Caco-2 (cell line): ENCODE measurements at regions not wholly inside any gene's neighbourhood (a gene's known extent, or its start where the extent isn't known, plus 50 kb on each side); places are given as distances from the start of the nearest gene placed in this dataset.

Experiments used
- BruUV-seq: library from RNA; stranded (reverse); fragments of 400-500 nt; replicated peaks from 2 replicates; lab custom pipeline; 2021; lab: Mats Ljungman, UMichigan
- CTCF ChIA-PET: fragments of 300-600 bp; sonication (Branson Sonifier 250); formaldehyde crosslinking; loops from one replicate; lab custom pipeline; 2022; ENCODE audit warnings: antibody characterized with exemption; lab: Charles Lee
- POLR2A ChIA-PET: fragments of 300-600 bp; sonication (Branson Sonifier 250); formaldehyde crosslinking; loops from one replicate; lab custom pipeline; 2022; ENCODE audit warnings: antibody characterized with exemption; lab: Charles Lee
- DNase-seq, 2 experiments: peaks; one replicate each; pipeline versions ENCODE4 v3.0.0 to v3.0.0-alpha.2; 2020 to 2022
- H3K27me3 ChIP-seq: replicated peaks from 2 replicates; pipeline ENCODE4 v1.6.0; 2011; ENCODE audit warnings: low read length; ENCODE audit not compliant: control insufficient read depth, insufficient read depth
- H3K36me3 ChIP-seq: 2 replicates; pipeline ENCODE4 v1.5.1; 2011; ENCODE audit warnings: low read length; ENCODE audit not compliant: control insufficient read depth, insufficient read depth
- H3K4me1 ChIP-seq: fragments of 250-450 bp; sonication (Bioruptor Pico); 2 replicates; pipeline ENCODE4 v1.5.1; 2020; ENCODE audit warnings: mild to moderate bottlenecking
- H3K4me3 ChIP-seq: 2 replicates; pipeline ENCODE4 v1.5.1; 2011; ENCODE audit warnings: low read depth, mild to moderate bottlenecking, control low read depth, low read length
- H3K9me3 ChIP-seq: fragments of 250-450 bp; sonication (Bioruptor Pico); 2 replicates; pipeline ENCODE4 v1.5.1; 2020; ENCODE audit warnings: mild to moderate bottlenecking, moderate library complexity
- H3K27ac Mint-ChIP-seq: one replicate; pipeline ENCODE4 v1.8.0; 2022; ENCODE audit warnings: mixed read lengths; ENCODE audit not compliant: unreplicated experiment
- H3K27me3 Mint-ChIP-seq: one replicate; pipeline ENCODE4 v1.8.0; 2022; ENCODE audit warnings: mixed read lengths; ENCODE audit not compliant: insufficient read depth, unreplicated experiment
- H3K36me3 Mint-ChIP-seq: one replicate; pipeline ENCODE4 v1.8.0; 2022; ENCODE audit warnings: mild to moderate bottlenecking, mixed read lengths; ENCODE audit not compliant: insufficient read depth, unreplicated experiment
- H3K4me1 Mint-ChIP-seq: one replicate; pipeline ENCODE4 v1.8.0; 2022; ENCODE audit warnings: low read depth, mixed read lengths; ENCODE audit not compliant: unreplicated experiment
- H3K4me3 Mint-ChIP-seq: one replicate; pipeline ENCODE4 v1.8.0; 2022; ENCODE audit warnings: mild to moderate bottlenecking, moderate library complexity, mixed read lengths; ENCODE audit not compliant: unreplicated experiment
- H3K9me3 Mint-ChIP-seq: one replicate; pipeline ENCODE4 v1.8.0; 2022; ENCODE audit warnings: mixed read lengths; ENCODE audit not compliant: unreplicated experiment
- CTCF ChIP-seq, 2 experiments: fragments of 200-600 bp in 1 of 2; IDR thresholded peaks; 1 replicate in 1 of 2; 2 replicates in 1 of 2; pipeline versions ENCODE4 v1.5.1 to v1.8.0; 2011 to 2022; ENCODE audit warnings: antibody characterized with exemption in 1 of 2, control low read depth in 1 of 2, inconsistent platforms in 1 of 2, low read depth in 1 of 2, low read length in 1 of 2, mild to moderate bottlenecking in 1 of 2, moderate library complexity in 1 of 2; ENCODE audit not compliant: insufficient read depth in 1 of 2, severe bottlenecking in 1 of 2, unreplicated experiment in 1 of 2
- intact Hi-C: fragments of 100-400 bp; cut with micrococcal nuclease; formaldehyde crosslinking; loops from one replicate; pipeline ENCODE4 v1.10.0; 2022; ENCODE audit not compliant: unreplicated experiment

GRCh38 chr6:167533851-167534250 is 209.0 kb downstream of the TTLL2 start:
- TF ChIP-seq CTCF (IDR thresholded peaks at IDR 0.05; ENCODE audit: insufficient read depth in 1 of 2, low read depth in 1 of 2, low read length in 1 of 2, severe bottlenecking in 1 of 2, unreplicated experiment in 1 of 2), result no peak
- intact Hi-C loops, result no loop called here
- Histone ChIP-seq H3K4me3 (no peak overlapping the region), H3K9me3 (no peaks in the 10 kb centered on the region), H3K36me3 (no peaks in the 10 kb centered on the region), H3K27me3 (no peaks in the 10 kb centered on the region), H3K4me1 (no peaks in the 10 kb centered on the region)
- Mint-ChIP-seq H3K27ac (no peak overlapping the region), H3K27me3 (no peaks in the 10 kb centered on the region), H3K36me3 (no peaks in the 10 kb centered on the region), H3K4me3 (no peak overlapping the region), H3K9me3 (no peaks in the 10 kb centered on the region), H3K4me1 (peaks cover 12% of the 10 kb centered on the region)
- no TSS peak for BruUV-seq
- ChIA-PET CTCF (no interaction called here), POLR2A (no interaction called here)
- DNase-seq, result no peak

DNA sequence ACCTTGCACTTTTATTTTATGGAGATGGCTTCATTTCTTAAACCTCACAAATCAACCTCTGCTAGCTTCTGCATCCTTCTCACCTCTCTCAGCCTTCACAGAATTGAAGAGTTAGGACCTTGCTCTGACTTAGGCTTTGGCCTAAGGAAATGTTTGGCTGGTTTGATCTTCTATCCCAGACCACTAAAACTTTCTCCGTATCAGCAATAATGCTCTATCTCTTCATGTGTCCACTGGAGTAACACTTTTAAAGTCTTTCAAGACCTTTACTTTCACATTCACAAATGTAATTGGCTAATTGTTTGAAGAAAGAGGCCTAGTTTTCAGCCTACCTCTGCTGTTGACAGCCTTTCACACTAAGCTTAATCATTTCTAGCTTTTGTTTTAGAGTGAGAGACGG is 212.9 kb downstream of the TTLL2 start:
- CTCF ChIA-PET, result no interaction called here
- Mint-ChIP-seq H3K27me3 (no peaks in the 10 kb centered on the region), H3K4me3 (no peak overlapping the region), H3K4me1 (no peaks in the 10 kb centered on the region), H3K27ac (no peak overlapping the region), H3K36me3 (no peaks in the 10 kb centered on the region), H3K9me3 (peaks cover 26% of the 10 kb centered on the region)
- intact Hi-C loops, result no loop called here
- Histone ChIP-seq H3K4me1 (no peaks in the 10 kb centered on the region), H3K9me3 (peaks cover 4% of the 10 kb centered on the region), H3K36me3 (no peaks in the 10 kb centered on the region), H3K4me3 (no peak overlapping the region), H3K27me3 (no peaks in the 10 kb centered on the region)
- BruUV-seq, result no TSS peak
- POLR2A ChIA-PET, result no interaction called here
- TF ChIP-seq CTCF (IDR thresholded peaks at IDR 0.05; ENCODE audit: insufficient read depth in 1 of 2, low read depth in 1 of 2, low read length in 1 of 2, severe bottlenecking in 1 of 2, unreplicated experiment in 1 of 2), result no peak
- no peak for DNase-seq

- intact Hi-C loops, result no loop called here
- BruUV-seq, result no TSS peak
- Mint-ChIP-seq H3K27me3 (no peaks in the 10 kb centered on the region), H3K9me3 (peaks cover 26% of the 10 kb centered on the region), H3K36me3 (no peaks in the 10 kb centered on the region), H3K4me3 (no peak overlapping the region), H3K27ac (no peak overlapping the region), H3K4me1 (no peaks in the 10 kb centered on the region)
- no peak for DNase-seq
- no peak for TF ChIP-seq CTCF (IDR thresholded peaks at IDR 0.05; ENCODE audit: insufficient read depth in 1 of 2, low read depth in 1 of 2, low read length in 1 of 2, severe bottlenecking in 1 of 2, unreplicated experiment in 1 of 2)
- Histone ChIP-seq H3K4me1 (no peaks in the 10 kb centered on the region), H3K4me3 (no peak overlapping the region), H3K36me3 (no peaks in the 10 kb centered on the region), H3K9me3 (peaks cover 4% of the 10 kb centered on the region), H3K27me3 (no peaks in the 10 kb centered on the region)
- ChIA-PET POLR2A (no interaction called here), CTCF (no interaction called here)
These were observed 213.9 kb downstream of the TTLL2 start for GRCh38 chr6:167538746-167539145.
